Islet of Langerhans (tissue), 1 donor: ENCODE measurements at regions not wholly inside any gene's neighbourhood (a gene's known extent, or its start where the extent isn't known, plus 50 kb on each side); places are given as distances from the start of the nearest gene placed in this dataset.
"Not testable (repeated sequence)": the region's sequence is repeated elsewhere in the genome, so short reads cannot be mapped to it uniquely, and the experiment has no call there.

Experiments
- FAIRE-seq: peaks from one replicate; lab custom pipeline; 2011; peaks lifted over from hg19 to GRCh38; lab: Jason Lieb, UNC

DNA sequence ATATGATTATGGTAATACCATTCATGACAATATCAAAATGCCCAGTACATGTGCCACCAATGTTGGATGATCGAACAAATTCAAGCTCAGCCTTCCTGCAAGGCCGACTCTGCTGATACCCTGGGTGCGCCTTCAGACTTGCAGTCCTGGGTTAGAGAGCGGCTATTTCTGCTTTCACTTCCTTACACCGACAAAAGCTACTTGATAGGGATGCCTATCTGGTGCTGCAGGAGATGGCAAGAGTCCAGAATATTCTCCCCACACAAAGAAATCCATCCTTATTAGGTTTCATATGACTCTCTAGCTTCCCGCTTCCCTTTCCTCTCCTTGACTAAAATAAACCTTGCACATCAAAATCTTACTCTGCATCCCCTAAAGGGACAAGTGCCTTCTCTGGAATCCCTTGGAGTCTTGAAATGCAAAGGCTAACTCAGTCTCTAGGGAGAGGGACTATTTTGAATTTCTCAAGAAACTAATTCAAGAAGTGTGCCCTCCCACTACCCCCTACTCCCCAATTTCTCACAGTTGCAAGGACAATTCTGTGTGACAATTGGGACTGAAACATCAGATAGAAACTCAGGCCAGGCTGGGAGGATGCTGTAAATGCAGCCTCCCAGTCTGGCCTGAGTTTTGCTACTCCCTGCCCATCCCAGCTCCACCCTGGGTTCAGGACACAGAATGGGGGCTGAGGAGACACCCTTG is 103.1 kb upstream of the USP24 start:
- no peak for FAIRE-seq

GRCh38 chr1:55317673-55318072 is 102.5 kb upstream of the USP24 start:
- no peak for FAIRE-seq

GRCh38 chr1:55316947-55317662 is 101.9 kb upstream of the USP24 start:
- FAIRE-seq: no peak

- no peak for FAIRE-seq
These were observed 101.3 kb upstream of the USP24 start for GRCh38 chr1:55316502-55316901.

DNA sequence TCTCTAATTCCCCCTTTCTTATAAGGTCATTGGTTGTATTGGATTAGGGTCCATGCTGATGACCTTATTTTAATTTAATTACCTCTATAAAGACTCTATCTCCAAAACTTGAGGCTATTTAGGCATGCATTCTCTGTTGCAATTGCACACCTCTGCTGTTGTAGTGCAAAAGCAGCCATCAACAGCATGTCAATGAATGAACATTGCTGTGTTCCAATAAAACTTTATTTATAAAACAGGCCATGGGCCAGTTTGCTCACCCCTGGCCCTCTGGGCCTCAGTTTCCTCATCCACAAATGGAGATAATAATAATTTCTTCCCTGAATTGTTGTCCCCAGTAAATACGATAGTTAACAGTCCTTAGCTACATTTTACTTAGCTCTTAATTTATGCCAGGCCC is 100.4 kb upstream of the USP24 start:
- no peak for FAIRE-seq

DNA sequence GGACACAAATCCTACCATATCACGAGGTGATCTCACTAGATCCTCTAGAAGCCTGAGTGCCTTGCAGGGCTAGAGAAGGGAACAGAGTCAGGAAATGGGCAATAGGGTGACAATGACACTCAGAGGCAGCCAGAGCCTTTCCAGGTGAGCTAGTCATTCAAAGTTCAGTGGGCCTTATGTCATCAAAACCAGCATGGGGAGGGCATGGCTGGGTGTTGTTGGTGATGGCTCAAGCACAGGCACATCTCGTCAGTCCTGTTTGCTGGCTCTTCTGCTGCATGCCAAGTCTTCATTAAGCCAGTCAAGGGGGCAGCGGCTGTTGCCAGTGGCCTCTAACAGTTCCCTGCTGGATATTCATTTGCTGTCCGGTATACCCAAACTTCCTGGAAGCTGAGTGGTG is 99.6 kb upstream of the USP24 start:
- no peak for FAIRE-seq

GRCh38 chr1:55313903-55314302 is 98.7 kb upstream of the USP24 start:
- no peak for FAIRE-seq

- no peak for FAIRE-seq
These were observed 96.8 kb upstream of the USP24 start for GRCh38 chr1:55311979-55312378.

DNA sequence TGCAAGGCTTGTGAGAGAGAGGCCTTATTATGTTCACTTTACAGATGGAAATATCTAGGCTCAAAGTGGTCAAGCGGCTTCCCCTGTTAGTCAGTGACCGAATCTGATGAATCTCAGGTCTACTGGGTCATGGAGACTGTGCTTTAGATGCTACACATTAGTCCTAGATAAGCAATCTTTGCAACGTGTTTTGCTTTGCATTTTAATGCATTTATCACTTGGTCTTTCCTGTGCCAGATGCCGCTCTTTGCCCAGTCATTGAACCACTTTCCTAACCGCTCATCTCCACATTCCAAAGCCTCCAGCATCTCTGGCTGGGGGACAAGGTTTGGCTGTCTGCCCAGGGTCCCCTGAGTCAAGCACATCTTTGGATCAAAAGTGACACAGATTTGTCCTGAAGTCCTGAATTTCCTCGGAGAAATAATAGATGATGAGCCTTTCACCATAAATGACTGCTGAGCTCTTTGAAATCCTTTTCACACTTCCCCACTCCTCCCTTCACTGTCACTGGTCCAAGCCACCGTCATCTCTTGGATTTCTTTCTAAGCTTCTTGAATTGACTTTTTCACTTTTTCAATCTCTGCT is 96.0 kb upstream of the USP24 start:
- FAIRE-seq: no peak

GRCh38 chr1:55310505-55310971 is 95.4 kb upstream of the USP24 start:
- FAIRE-seq: no peak

GRCh38 chr1:55309786-55310504 is 94.8 kb upstream of the USP24 start:
- FAIRE-seq: no peak

- no peak for FAIRE-seq
These were observed 93.9 kb upstream of the USP24 start for GRCh38 chr1:55309053-55309452.

- no peak for FAIRE-seq
These were observed 90.6 kb upstream of the USP24 start for GRCh38 chr1:55305735-55306134.

DNA sequence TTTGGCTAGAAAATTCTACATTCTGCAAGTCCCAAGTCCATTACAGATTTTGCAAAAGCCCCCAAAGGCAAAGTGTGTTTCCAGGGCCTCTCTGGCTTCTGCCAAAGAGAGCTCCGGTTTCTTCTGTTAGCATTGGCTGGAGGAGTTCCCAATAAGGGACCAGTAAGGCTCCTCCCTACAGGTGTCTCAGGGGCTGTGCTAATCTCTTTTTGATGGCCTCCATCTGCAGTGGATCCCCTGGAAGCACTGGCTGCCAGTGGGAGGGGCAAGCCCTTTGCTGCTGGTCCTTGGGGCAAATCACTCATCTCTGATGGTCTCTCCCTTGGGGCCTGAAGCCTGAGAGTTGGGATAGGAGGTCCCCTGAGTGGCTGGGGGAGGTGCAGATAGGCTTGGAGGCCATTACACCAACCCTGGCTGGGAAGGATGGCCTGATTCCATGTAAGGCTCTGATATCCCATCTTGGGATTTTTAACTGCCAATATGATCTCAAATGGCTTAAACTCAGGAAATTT is 89.1 kb upstream of the USP24 start:
- no peak for FAIRE-seq

DNA sequence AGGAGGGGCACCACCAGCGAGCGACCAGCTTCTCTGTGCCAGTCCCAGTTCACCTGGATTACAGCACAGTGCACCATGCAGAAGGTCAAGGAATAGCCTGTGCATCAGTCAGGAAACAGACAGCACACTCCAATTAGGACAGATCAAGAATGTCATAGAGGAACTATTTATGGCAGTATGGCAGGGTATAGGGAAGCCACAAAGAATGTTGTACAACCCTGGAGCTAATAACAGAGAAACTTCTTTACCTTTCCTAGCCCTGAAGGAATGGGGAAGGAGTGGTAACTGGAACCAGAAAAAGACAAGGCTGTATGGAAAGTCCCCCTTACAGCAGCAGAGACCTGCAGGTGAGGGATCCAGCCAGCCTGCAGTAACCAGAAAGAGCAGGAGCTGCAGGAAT is 87.8 kb upstream of the USP24 start:
- no peak for FAIRE-seq

- FAIRE-seq: no peak
These were observed 86.7 kb upstream of the USP24 start for GRCh38 chr1:55301912-55302311.

- no peak for FAIRE-seq
These were observed 85.8 kb upstream of the USP24 start for GRCh38 chr1:55300975-55301374.

GRCh38 chr1:55298167-55298894 is 83.2 kb upstream of the USP24 start:
- no peak for FAIRE-seq

DNA sequence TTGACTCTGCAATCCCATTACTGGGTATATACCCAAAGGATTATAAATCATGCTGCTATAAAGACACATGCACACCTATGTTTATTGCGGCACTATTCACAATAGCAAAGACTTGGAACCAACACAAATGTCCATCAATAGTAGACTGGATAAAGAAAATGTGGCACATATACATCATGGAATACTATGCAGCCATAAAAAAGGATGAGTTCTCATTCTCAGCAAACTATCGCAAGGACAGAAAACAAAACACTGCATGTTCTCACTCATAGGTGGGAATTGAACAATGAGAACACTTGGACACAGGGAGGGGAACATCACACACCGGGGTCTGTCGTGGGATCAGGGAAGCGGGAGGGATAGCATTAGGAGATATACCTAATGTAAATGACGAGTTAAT is 81.1 kb upstream of the USP24 start:
- not testable (repeated sequence) for FAIRE-seq

GRCh38 chr1:55289614-55290013 is 74.5 kb upstream of the USP24 start:
- FAIRE-seq: no peak

DNA sequence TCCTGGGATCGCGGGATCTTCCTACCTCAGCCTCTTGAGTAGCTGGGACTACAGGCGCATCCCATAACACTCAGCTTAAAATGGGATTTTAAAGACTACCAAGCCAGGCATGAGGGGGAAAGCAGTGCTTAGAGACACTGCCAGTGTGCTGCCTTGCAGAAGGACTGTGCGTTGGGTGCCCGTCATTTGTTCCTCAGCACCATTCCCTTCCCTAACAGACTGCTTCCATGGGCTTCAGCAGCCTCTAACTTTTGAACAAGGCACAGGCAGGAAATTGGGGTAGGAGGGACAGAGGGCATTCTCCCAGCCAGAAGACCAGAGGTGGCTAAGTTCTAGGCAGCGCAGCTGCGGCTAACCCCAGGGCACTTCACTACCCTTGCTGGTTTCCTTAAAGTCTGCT is 73.9 kb upstream of the USP24 start:
- no peak for FAIRE-seq

DNA sequence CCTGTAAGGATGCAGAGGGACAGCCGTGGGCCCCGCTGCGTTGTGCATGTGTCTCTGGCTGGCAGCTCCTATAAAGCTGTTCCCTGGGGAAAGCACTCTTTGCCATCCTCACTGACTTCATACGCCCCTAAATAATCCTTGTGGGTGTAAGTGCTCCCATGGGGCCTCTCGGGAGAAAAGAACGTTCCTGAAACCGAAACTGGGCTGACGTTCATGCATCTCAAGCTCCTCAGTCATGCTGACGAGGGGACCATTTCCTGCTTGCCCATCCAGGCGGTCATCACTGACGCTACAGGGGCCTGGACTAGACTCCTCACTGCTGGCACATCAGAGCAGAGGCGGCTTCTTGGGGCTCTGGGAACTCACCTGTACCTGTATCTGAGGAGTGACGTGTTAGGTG is 73.1 kb upstream of the USP24 start:
- no peak for FAIRE-seq
